Pancreas (tissue), 10 donors: ENCODE measurements at regions not wholly inside any gene's neighbourhood (a gene's known extent, or its start where the extent isn't known, plus 50 kb on each side); places are given as distances from the start of the nearest gene placed in this dataset.

ENCODE experiments used
- ATAC-seq, 4 donors: fragments of 200-7000 bp; cut with Tn5 transposase; one replicate each; pipeline versions ENCODE4 v1.8.0 to v1.9.1; 2020; ENCODE audit warnings: mild to moderate bottlenecking in 4 of 4, moderate library complexity in 4 of 4
- DNase-seq, 6 donors: peaks; one replicate each; pipeline ENCODE4 v3.0.0-alpha.2; 2020
- FAIRE-seq: peaks from 2 replicates; lab custom pipeline; 2012; peaks lifted over from hg19 to GRCh38; lab: Jason Lieb, UNC
- H3K27ac ChIP-seq, 4 donors: fragments of 200-600 bp; sonication (generic); 1 replicate in 3 of 4; 2 replicates in 1 of 4; pipeline versions ENCODE4 v1.5.0 to v1.8.0; 2020
- H3K27me3 ChIP-seq, 4 donors: fragments of 200-600 bp; one replicate each; pipeline ENCODE4 v1.8.0; 2021
- H3K36me3 ChIP-seq, 3 donors: fragments of 200-600 bp; sonication (generic) in 1 of 3; one replicate each; pipeline versions ENCODE4 v1.5.0 to v1.8.0; 2020 to 2021
- H3K4me1 ChIP-seq, 3 donors: fragments of 200-600 bp; one replicate each; pipeline ENCODE4 v1.8.0; 2021
- H3K4me3 ChIP-seq, 4 donors: fragments of 200-600 bp; sonication (generic) in 2 of 4; one replicate each; pipeline versions ENCODE4 v1.5.0 to v1.8.0; 2020 to 2021
- H3K9me3 ChIP-seq, 4 donors: fragments of 200-600 bp; one replicate each; pipeline ENCODE4 v1.8.0; 2021
- WGBS, 2 donors: extraction: QIAGEN DNeasy Blood & Tissue Kit; methylation state at CpG; one replicate each; pipeline ENCODE4 v1.1.7; 2013; 5-methylcytosine and 5-hydroxymethylcytosine counted together
- intact Hi-C, 3 donors: fragments of 100-400 bp; cut with DNase I; formaldehyde crosslinking; loops; one replicate each; pipeline versions ENCODE4 v1.11.1 to v1.14.2; 2022
- TF ChIP-seq, protein P1 (sequence below), 4 donors: fragments of 200-600 bp; sonication (generic) in 3 of 4; IDR thresholded peaks; one replicate each; pipeline versions ENCODE4 v1.5.0 to v1.8.0; 2021; ENCODE audit warnings: antibody characterized with exemption in 4 of 4
- donor health status: healthy with polysubstance abuse.
- donor health status: DM: no; HTN: no; CAD: no; lungs with moderate emphysema.
- donor health status: DM: no; HTN: no; CAD: no.
- donor health status: control.
- donor health status: control.
- donor health status: Bipolar disorder and iron deficiency.
- donor health status: DM: yes; HTN: yes; CAD: no.
- donor health status: DM: no; HTN: no; CAD: no.
- donor health status: DM: no; HTN: no; CAD: no.
- donor health status: DM: yes; HTN: yes; CAD: no.

DNA sequence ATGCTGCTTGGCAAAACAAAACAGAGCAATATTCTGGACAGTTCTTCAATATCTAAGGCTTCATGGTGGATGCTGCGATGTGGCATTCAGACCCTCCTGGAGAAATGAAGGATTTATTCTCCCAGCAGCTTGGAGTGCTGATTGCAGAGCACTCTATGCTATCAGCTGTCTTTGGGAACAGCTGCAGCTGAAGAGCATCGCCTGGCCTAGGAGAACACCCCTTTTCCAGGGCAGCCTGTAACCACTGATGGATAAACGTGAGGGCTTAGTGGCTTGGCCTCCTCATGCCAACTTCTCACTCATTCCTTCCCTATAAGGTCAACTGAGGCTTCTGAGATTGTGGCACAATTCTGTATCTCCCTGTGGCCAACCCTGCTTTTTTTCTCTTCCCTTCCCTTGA lies 638.1 kb upstream of the CNTNAP2 start:
- FAIRE-seq (no peak), ATAC-seq (no peak), DNase-seq (no peak)
- intact Hi-C loops, result no loop called here
- Histone ChIP-seq H3K27ac (no peak overlapping the region), H3K4me3 (no peak overlapping the region), H3K27me3 (no peaks in the 10 kb centered on the region), H3K9me3 (no peaks in the 10 kb centered on the region), H3K36me3 (no peaks in the 10 kb centered on the region), H3K4me1 (no peaks in the 10 kb centered on the region)
- WGBS, 2 donors, result 51 to 52% methylated on average over 3 of the region's 3 CpGs
- TF ChIP-seq, protein P1, sequence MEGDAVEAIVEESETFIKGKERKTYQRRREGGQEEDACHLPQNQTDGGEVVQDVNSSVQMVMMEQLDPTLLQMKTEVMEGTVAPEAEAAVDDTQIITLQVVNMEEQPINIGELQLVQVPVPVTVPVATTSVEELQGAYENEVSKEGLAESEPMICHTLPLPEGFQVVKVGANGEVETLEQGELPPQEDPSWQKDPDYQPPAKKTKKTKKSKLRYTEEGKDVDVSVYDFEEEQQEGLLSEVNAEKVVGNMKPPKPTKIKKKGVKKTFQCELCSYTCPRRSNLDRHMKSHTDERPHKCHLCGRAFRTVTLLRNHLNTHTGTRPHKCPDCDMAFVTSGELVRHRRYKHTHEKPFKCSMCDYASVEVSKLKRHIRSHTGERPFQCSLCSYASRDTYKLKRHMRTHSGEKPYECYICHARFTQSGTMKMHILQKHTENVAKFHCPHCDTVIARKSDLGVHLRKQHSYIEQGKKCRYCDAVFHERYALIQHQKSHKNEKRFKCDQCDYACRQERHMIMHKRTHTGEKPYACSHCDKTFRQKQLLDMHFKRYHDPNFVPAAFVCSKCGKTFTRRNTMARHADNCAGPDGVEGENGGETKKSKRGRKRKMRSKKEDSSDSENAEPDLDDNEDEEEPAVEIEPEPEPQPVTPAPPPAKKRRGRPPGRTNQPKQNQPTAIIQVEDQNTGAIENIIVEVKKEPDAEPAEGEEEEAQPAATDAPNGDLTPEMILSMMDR (IDR thresholded peaks at IDR 0.05), result no peak

DNA sequence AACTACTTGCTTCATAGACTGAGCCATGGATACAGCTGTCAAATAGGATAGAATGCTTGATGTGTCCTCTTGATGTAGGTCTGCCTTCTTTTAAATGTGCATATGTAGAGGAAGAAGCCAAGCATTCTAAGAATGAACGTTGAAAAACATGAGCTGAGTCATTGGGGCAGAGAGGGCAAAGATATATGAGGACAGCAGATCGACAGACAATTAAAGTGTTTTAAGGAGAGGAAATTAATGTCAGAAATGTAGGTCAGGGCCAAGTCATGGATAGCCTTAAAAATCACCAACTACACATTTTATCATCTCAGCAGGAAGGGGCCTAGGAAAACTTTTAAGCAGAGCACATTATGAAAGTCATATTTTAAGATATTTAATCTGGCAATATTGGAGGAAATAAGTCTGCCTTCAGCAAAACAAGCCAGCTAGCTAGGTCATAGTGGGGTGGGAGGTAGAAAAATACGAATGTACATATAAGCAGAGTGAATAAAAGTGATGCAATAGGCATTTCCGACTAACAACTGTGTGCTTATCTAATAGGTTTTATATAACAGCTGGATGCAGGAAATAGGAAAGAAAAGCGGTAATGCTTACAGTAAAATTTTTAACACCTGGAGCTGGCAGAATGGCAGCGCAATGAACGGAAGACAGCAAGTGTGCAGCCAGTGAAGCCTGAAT lies 638.3 kb upstream of the TPK1 start:
- WGBS, 2 donors, result 49 to 59% methylated on average over 7 of the region's 7 CpGs
- intact Hi-C loops, result no loop called here
- H3K4me1 ChIP-seq, result no peaks in the 10 kb centered on the region
- no peaks in the 10 kb centered on the region for H3K36me3 ChIP-seq
- TF ChIP-seq, protein P1 (IDR thresholded peaks at IDR 0.05), result no peak
- no peaks in the 10 kb centered on the region for H3K27me3 ChIP-seq
- no peak for DNase-seq
- no peak overlapping the region for H3K27ac ChIP-seq
- H3K9me3 ChIP-seq, result no peaks in the 10 kb centered on the region
- no peak for ATAC-seq
- no peak for FAIRE-seq
- H3K4me3 ChIP-seq, result no peak overlapping the region

DNA sequence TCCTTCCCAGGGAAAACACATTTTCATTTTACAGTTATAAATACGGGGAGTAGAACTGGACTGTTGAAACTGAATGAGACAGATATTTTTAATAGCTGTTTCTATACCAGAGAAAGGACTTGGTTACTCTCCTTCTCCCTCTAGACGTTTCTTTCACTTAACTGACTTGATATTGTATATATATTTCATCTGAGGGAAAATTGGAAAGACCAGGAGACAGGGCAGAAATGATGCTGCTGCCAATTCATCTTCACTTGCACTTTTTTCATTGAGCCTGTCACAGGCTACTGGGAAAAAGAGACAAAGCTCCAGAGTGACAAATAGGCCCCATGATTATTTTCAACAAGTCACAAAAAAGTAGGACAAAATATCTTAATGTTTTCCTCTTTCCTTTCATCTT lies 636.0 kb upstream of the TPK1 start:
- DNase-seq (no peak), ATAC-seq (no peak), FAIRE-seq (no peak)
- no peak overlapping the region for H3K27ac ChIP-seq
- intact Hi-C loops, result no loop called here
- no peaks in the 10 kb centered on the region for H3K4me1 ChIP-seq
- H3K36me3 ChIP-seq, result no peaks in the 10 kb centered on the region
- TF ChIP-seq, protein P1 (IDR thresholded peaks at IDR 0.05), result no peak
- H3K4me3 ChIP-seq, result no peak overlapping the region
- WGBS, 2 donors, result 33 to 35% methylated on average over 2 of the region's 2 CpGs
- no peaks in the 10 kb centered on the region for H3K27me3 ChIP-seq
- H3K9me3 ChIP-seq, result no peaks in the 10 kb centered on the region

DNA sequence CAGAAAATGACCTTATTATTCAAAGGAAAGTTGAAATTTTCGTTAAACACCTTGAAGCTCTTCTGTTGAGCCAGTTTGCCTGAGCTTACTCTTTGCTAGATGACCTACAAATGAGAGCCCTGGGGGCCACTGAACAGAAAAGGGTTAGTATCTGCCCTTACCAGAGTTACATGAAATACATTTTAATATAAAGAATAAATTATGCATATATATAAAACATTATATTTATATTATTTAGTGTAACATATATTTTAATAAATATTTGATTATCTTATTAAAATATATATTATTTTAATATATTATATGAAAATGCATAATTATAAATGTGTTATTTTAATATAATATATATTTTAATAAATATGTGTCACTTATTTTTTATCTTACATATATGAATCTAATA lies 628.4 kb upstream of the TPK1 start:
- Histone ChIP-seq H3K27ac (no peak overlapping the region), H3K4me3 (no peak overlapping the region), H3K36me3 (no peaks in the 10 kb centered on the region), H3K27me3 (no peaks in the 10 kb centered on the region), H3K9me3 (no peaks in the 10 kb centered on the region), H3K4me1 (no peaks in the 10 kb centered on the region)
- intact Hi-C loops, result no loop called here
- TF ChIP-seq, protein P1 (IDR thresholded peaks at IDR 0.05), result no peak
- DNase-seq (no peak), ATAC-seq (no peak), FAIRE-seq (peak; percentile 94)
- WGBS, 2 donors, result 61 to 86% methylated on average over 1 of the region's 1 CpG

DNA sequence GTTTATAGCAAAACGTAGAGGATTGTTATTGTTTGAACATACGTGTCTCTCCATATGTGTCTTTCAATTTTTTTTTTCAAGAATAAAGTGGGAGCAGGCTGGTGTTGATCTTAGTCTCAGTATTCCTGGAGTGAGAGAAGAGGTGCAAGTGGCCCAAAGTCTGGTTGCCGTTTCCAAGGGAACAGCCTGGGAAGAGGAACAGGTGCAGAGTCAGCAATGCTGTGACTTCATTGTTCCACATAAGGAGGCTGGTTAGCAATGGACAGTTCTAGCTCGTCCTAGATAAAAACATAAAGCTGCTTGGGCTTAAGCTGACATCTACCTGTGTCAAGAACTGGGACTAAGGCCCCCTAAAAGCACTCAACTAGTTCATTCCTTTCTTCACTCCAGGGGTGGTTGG lies 626.6 kb upstream of the TPK1 start:
- H3K4me1 ChIP-seq, result no peaks in the 10 kb centered on the region
- intact Hi-C loops, result no loop called here
- no peak for FAIRE-seq
- no peaks in the 10 kb centered on the region for H3K36me3 ChIP-seq
- no peak overlapping the region for H3K4me3 ChIP-seq
- 35 to 36% methylated on average over 4 of the region's 4 CpGs for WGBS, 2 donors
- H3K9me3 ChIP-seq, result no peaks in the 10 kb centered on the region
- DNase-seq, result peak in 3 of 6 donors; percentile 44 to 72 (median 66)
- H3K27me3 ChIP-seq, result no peaks in the 10 kb centered on the region
- ATAC-seq, result peak; percentile 23 to 94 (median 82)
- TF ChIP-seq, protein P1 (IDR thresholded peaks at IDR 0.05), result no peak
- no peak overlapping the region for H3K27ac ChIP-seq
